Endodermal cell (in vitro differentiated cells): ENCODE measurements at regions not wholly inside any gene's neighbourhood (a gene's known extent, or its start where the extent isn't known, plus 50 kb on each side); places are given as distances from the start of the nearest gene placed in this dataset.
"Not testable (repeated sequence)": the region's sequence is repeated elsewhere in the genome, so short reads cannot be mapped to it uniquely, and the experiment has no call there.

Experiments used
- DNase-seq: peaks from one replicate; pipeline ENCODE4 v3.0.0-alpha.2; 2017
- H3K27ac ChIP-seq: 2 replicates; pipeline ENCODE4 v1.5.1; 2013; ENCODE audit warnings: mild to moderate bottlenecking, low read depth, low read length, moderate library complexity
- H3K27me3 ChIP-seq: 2 replicates; pipeline ENCODE4 v1.6.1; 2013; ENCODE audit warnings: mild to moderate bottlenecking, low read length, moderate library complexity; ENCODE audit not compliant: insufficient read depth, control insufficient read depth, poor library complexity, severe bottlenecking
- H3K36me3 ChIP-seq: 2 replicates; pipeline ENCODE4 v1.7.0; 2013; ENCODE audit warnings: mild to moderate bottlenecking, low read length, moderate library complexity; ENCODE audit not compliant: control insufficient read depth, insufficient read depth
- H3K4me1 ChIP-seq: one replicate; pipeline ENCODE4 v1.7.0; 2013; ENCODE audit warnings: low read length; ENCODE audit not compliant: control insufficient read depth, insufficient read depth
- H3K4me3 ChIP-seq: 2 replicates; pipeline ENCODE4 v1.5.1; 2013; ENCODE audit warnings: mild to moderate bottlenecking, low read length, moderate library complexity
- H3K9ac ChIP-seq: 2 replicates; pipeline ENCODE4 v1.6.1; 2013; ENCODE audit warnings: mild to moderate bottlenecking, low read length, moderate library complexity; ENCODE audit not compliant: poor library complexity, severe bottlenecking; ENCODE audit errors: extremely low read depth
- H3K9me3 ChIP-seq: 2 replicates; pipeline ENCODE4 v1.6.1; 2013; ENCODE audit warnings: mild to moderate bottlenecking, low read length, moderate library complexity; ENCODE audit not compliant: control insufficient read depth
- H3K27ac Mint-ChIP-seq: 2 replicates; pipeline ENCODE4 v1.8.0; 2020; ENCODE audit warnings: mixed read lengths
- H3K27me3 Mint-ChIP-seq: 2 replicates; pipeline ENCODE4 v1.8.0; 2021; ENCODE audit warnings: mild to moderate bottlenecking, mixed read lengths; ENCODE audit not compliant: insufficient read depth
- H3K36me3 Mint-ChIP-seq: 2 replicates; pipeline ENCODE4 v1.8.0; 2020; ENCODE audit warnings: low read depth, mixed read lengths
- H3K4me1 Mint-ChIP-seq: 2 replicates; pipeline ENCODE4 v1.8.0; 2020; ENCODE audit warnings: mixed read lengths
- H3K4me3 Mint-ChIP-seq: 2 replicates; pipeline ENCODE4 v1.8.0; 2020; ENCODE audit warnings: mild to moderate bottlenecking, moderate library complexity, mixed read lengths
- H3K9me3 Mint-ChIP-seq: 2 replicates; pipeline ENCODE4 v1.8.0; 2020; ENCODE audit warnings: mild to moderate bottlenecking, mixed read lengths
- WGBS, 2 experiments: methylation state at CpG; one replicate each; pipeline versions ENCODE4 v1.1.5 to v1.1.7; 2013; ENCODE audit warnings: missing lambda C conversion rate in 2 of 2, mixed read lengths in 1 of 2; ENCODE audit not compliant: insufficient coverage in 1 of 2, insufficient read length in 1 of 2; 5-methylcytosine and 5-hydroxymethylcytosine counted together

DNA sequence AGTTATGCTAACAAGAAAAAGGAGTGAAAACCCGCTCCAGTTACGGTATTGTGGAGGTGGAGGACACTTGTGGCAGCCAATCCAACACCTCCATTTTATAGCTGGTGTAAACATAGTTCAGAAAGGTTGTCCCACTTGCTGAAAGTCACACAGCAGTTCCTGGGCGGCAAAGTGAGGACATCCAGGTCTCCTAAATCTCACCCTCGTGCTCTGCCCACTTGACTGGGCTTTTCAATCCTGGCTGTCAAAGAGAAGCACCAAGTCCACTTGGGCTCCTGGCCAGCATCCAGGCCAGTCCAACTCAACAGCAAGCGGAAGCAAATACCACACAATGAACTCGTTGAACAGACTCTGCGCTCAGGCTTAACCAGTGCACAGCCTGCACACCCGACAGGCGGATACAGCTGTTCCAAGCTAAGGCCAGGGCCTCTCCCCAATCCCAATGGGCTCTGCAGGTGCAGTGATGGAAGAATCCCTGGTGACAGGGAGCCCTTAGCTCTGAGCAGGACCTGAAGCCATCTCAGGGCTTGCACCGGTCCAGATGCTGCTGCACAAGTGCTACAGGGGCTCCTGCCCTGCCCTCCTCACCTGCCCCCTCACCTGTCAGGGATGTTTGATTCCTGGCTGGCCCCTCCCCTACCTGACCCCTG lies 89.8 kb upstream of the METTL9 start:
- not testable (repeated sequence) for H3K4me1 ChIP-seq, H3K9ac ChIP-seq, DNase-seq, H3K9me3 Mint-ChIP-seq, H3K27me3 ChIP-seq, H3K4me3 ChIP-seq, H3K9me3 ChIP-seq, H3K4me3 Mint-ChIP-seq, H3K27ac ChIP-seq
- H3K27ac Mint-ChIP-seq, result peak overlapping the region; percentile 16
- H3K4me1 Mint-ChIP-seq, result peaks cover 57% of the 10 kb centered on the region
- 94 to 97% methylated on average over 6 to 10 of the region's 10 CpGs for WGBS, 2 experiments
- peaks cover 16% of the 10 kb centered on the region for H3K27me3 Mint-ChIP-seq
- peaks cover 47% of the 10 kb centered on the region for H3K36me3 ChIP-seq
- H3K36me3 Mint-ChIP-seq, result peaks cover 60% of the 10 kb centered on the region

- H3K4me3 Mint-ChIP-seq, H3K27ac Mint-ChIP-seq, H3K9ac ChIP-seq, H3K27me3 ChIP-seq, H3K4me3 ChIP-seq, H3K9me3 ChIP-seq, H3K4me1 ChIP-seq, H3K9me3 Mint-ChIP-seq, H3K27ac ChIP-seq, DNase-seq: not testable (repeated sequence)
- 90 to 100% methylated on average over 1 to 3 of the region's 4 CpGs for WGBS, 2 experiments
- Mint-ChIP-seq H3K27me3 (peaks cover 19% of the 10 kb centered on the region), H3K4me1 (peaks cover 64% of the 10 kb centered on the region), H3K36me3 (peaks cover 62% of the 10 kb centered on the region)
- H3K36me3 ChIP-seq, result peaks cover 49% of the 10 kb centered on the region
These were observed 88.5 kb upstream of the METTL9 start for GRCh38 chr16:21510869-21511255.

DNA sequence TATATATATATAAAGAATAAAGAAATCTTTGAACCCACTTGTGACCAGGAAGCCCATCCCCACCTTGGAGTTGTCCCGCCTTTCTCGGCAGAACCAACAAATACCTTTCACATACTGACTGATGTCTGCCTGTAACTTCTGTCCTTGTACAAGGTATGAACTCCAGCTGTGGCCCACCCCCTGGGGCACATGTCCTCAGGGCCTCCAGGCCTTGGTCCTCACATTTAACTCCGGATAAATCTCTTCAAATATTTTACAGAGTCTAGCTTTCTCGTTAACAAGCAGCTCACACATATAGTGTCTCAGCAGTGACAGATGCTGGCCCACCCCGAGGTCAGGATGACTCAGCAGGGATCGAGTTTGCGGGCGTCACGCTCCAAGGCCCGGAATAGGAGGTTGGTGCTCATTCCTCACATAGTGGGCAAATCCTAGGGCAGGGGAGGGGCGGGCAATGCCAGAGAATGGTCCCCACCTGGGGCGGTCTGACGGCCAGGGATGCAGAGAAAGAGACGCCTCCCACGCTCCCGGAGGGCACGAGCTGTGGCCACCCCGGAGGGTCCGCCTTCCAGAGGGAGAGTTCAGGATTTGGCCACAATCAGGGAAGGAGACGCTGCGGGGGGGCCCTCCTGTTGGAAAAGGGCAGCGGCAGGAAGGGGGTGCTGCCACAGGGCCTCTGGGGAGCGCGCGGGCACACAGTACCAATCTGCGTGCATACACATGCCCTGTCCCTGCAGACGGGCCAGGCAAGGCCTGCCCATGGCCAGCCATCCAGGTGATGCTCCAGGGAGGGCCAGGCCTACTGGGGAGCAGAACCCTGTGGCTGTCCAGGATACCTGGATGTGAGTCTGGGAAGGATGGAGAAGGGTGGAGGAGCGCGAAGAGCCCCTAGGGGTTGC lies 87.8 kb upstream of the METTL9 start:
- H3K4me1 ChIP-seq, H3K9ac ChIP-seq, H3K27me3 ChIP-seq, H3K27ac ChIP-seq, H3K9me3 ChIP-seq, H3K9me3 Mint-ChIP-seq, H3K4me3 ChIP-seq: not testable (repeated sequence)
- peaks cover 49% of the 10 kb centered on the region for H3K36me3 ChIP-seq
- Mint-ChIP-seq H3K27me3 (peaks cover 19% of the 10 kb centered on the region), H3K4me3 (peak overlapping the region; percentile 18), H3K27ac (peak overlapping the region; percentile 83), H3K36me3 (peaks cover 57% of the 10 kb centered on the region), H3K4me1 (peaks cover 67% of the 10 kb centered on the region)
- WGBS, 2 experiments, result 83 to 91% methylated on average over 16 to 29 of the region's 29 CpGs
- peak; percentile 64 for DNase-seq

DNA sequence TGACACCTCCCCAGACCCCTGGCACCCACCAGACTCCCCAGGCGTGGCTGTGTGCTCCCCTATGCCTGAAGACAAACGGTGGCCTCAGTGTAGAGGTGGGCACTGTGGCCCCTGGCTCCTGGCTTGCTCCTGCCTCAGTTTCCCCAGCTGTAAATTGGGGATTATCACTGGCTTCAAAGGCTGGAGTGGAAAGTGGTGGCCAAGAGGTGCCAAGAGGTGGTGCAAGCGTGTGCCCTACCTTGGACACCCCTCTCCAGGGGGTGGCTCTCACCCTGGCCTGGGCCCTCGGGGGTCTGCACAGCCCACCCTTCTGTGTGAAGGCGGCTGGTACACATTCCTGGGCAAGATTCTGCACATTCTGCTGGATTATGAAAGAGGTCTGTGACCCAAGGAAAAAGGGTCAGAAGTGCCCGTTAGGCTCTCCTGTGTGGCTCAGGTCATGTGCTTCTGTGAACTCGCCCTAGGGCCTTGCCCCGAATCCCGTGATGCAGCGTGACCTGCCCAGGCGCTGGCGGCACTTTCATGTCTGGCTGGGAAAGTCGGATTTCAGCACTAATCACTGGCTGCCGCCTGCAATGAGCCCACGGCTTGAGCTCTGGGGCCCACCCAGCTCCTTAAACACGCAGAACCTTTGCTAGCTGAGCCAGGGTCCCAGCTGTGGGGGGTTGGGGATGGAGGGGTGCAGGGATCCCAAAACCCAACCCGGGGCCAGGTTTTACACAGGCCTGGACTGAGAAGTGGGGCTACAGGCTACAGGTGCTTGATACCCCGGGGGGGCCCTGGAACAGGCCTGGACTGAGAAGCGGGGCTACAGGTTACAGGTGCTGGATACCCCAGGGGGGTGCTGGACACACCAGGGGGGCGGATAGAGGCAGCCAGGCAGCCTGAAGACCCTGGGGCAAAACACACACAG lies 86.8 kb upstream of the METTL9 start:
- not testable (repeated sequence) for H3K27ac ChIP-seq, H3K4me3 Mint-ChIP-seq, H3K9me3 Mint-ChIP-seq, H3K9me3 ChIP-seq, H3K4me3 ChIP-seq, H3K27me3 ChIP-seq, H3K9ac ChIP-seq, H3K4me1 ChIP-seq, DNase-seq
- 93 to 94% methylated on average over 11 to 18 of the region's 20 CpGs for WGBS, 2 experiments
- H3K4me1 Mint-ChIP-seq, result peaks cover 68% of the 10 kb centered on the region
- H3K27ac Mint-ChIP-seq, result peak overlapping the region; percentile 79
- peaks cover 44% of the 10 kb centered on the region for H3K36me3 ChIP-seq
- H3K36me3 Mint-ChIP-seq, result peaks cover 52% of the 10 kb centered on the region
- H3K27me3 Mint-ChIP-seq, result peaks cover 23% of the 10 kb centered on the region

GRCh38 chr16:21513337-21513741 lies 86.0 kb upstream of the METTL9 start:
- not testable (repeated sequence) for H3K27ac ChIP-seq, H3K9ac ChIP-seq, H3K4me3 ChIP-seq, H3K27me3 ChIP-seq, H3K4me1 ChIP-seq, H3K9me3 Mint-ChIP-seq, H3K27ac Mint-ChIP-seq, H3K9me3 ChIP-seq, H3K4me3 Mint-ChIP-seq
- 89 to 98% methylated on average over 4 to 9 of the region's 9 CpGs for whole genome bisulfite sequencing, 2 experiments
- Mint-ChIP-seq H3K27me3 (peaks cover 28% of the 10 kb centered on the region), H3K4me1 (peaks cover 65% of the 10 kb centered on the region), H3K36me3 (peaks cover 48% of the 10 kb centered on the region)
- peaks cover 44% of the 10 kb centered on the region for H3K36me3 ChIP-seq
- peak; percentile 60 for DNase-seq

DNA sequence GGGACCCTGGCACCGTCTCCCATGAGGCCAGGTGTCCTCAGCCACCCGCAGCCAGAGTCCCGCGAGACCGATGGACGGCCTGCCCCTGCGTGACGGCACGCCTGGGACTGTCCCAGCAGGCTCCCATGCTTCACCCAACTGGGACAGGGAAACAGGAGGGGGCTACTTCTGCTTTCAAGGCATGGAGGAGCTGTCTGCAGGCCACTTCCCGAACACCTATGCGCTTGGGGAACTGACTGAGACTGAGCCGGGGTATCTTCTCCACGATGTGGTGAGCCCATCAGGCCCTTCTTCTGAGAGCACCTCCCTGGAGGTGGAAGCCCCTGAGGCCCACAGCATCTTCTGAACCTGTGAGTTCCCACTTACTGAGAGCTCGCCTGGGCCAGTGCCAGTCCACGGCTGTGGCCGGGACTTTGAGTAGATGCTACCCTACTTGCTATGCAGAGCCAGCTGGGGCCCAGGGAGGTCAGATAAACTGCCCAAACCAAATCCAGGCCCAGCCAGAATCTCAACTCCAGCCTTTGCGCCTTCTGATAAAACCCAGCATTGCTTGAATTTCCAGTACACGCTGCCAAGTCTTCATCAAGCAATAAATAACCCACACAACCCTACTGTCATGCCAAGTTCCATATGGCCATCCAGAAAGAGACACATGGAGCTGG lies 85.4 kb upstream of the METTL9 start:
- H3K9me3 ChIP-seq, H3K4me1 ChIP-seq, H3K9ac ChIP-seq, DNase-seq, H3K4me3 ChIP-seq, H3K27me3 ChIP-seq, H3K9me3 Mint-ChIP-seq, H3K27ac ChIP-seq: not testable (repeated sequence)
- peaks cover 62% of the 10 kb centered on the region for H3K4me1 Mint-ChIP-seq
- peaks cover 46% of the 10 kb centered on the region for H3K36me3 Mint-ChIP-seq
- peaks cover 38% of the 10 kb centered on the region for H3K36me3 ChIP-seq
- peak overlapping the region; percentile 16 for H3K27ac Mint-ChIP-seq
- H3K4me3 Mint-ChIP-seq, result peak overlapping the region; percentile 95
- WGBS, 2 experiments, result 94% methylated on average over 8 to 18 of the region's 18 CpGs
- H3K27me3 Mint-ChIP-seq, result peaks cover 30% of the 10 kb centered on the region
